Endothelial cell of umbilical vein (primary cell): ENCODE measurements at regions not wholly inside any gene's neighbourhood (a gene's known extent, or its start where the extent isn't known, plus 50 kb on each side); places are given as distances from the start of the nearest gene placed in this dataset.

ENCODE experiments used
- BruUV-seq: library from RNA; stranded (reverse); fragments of 400-500 nt; replicated peaks from 2 replicates; lab custom pipeline; 2021; lab: Mats Ljungman, UMichigan
- CTCF ChIA-PET: fragments of 300-600, 350-600 bp; sonication (Branson Sonifier 250); formaldehyde crosslinking; loops from one replicate; lab custom pipeline; 2021; ENCODE audit warnings: antibody characterized with exemption, inconsistent platforms; lab: Charles Lee
- POLR2A ChIA-PET: fragments of 300-600, 350-600 bp; sonication (Branson Sonifier 250); formaldehyde crosslinking; loops from one replicate; lab custom pipeline; 2021; ENCODE audit warnings: antibody characterized with exemption, inconsistent platforms; lab: Charles Lee
- DNase-seq: peaks from one replicate; pipeline ENCODE4 v3.0.0-alpha.2; 2011; ENCODE audit warnings: low read depth, low spot score
- FAIRE-seq: peaks from 2 replicates; lab custom pipeline; 2011; peaks lifted over from hg19 to GRCh38; lab: Jason Lieb, UNC
- H2AFZ ChIP-seq: 2 replicates; pipeline ENCODE4 v1.6.0; 2012; ENCODE audit warnings: low read depth, low read length, control low read depth, inconsistent platforms
- H3K27ac ChIP-seq: 2 replicates; pipeline ENCODE4 v1.5.1; 2011; ENCODE audit warnings: low read depth, mild to moderate bottlenecking, control low read depth, low read length, moderate library complexity; ENCODE audit not compliant: insufficient read depth
- H3K27me3 ChIP-seq, 2 experiments: 2 replicates each; pipeline versions ENCODE4 v1.6.0 to v1.6.1; 2011; ENCODE audit warnings: low read length in 2 of 2, mixed read lengths in 1 of 2; ENCODE audit not compliant: control insufficient read depth in 2 of 2, insufficient read depth in 2 of 2
- H3K36me3 ChIP-seq, 2 experiments: 2 replicates in 1 of 2; 3 replicates in 1 of 2; pipeline ENCODE4 v1.5.1; 2011; ENCODE audit warnings: low read length in 2 of 2, mild to moderate bottlenecking in 1 of 2, moderate library complexity in 1 of 2; ENCODE audit not compliant: control insufficient read depth in 2 of 2, insufficient read depth in 2 of 2; ENCODE audit errors: extremely low read depth in 1 of 2
- H3K4me1 ChIP-seq: 3 replicates; pipeline ENCODE4 v1.5.1; 2011; ENCODE audit warnings: mild to moderate bottlenecking, low read length; ENCODE audit not compliant: control insufficient read depth, insufficient read depth; ENCODE audit errors: extremely low read depth
- H3K4me2 ChIP-seq: 2 replicates; pipeline ENCODE4 v1.6.1; 2011; ENCODE audit warnings: low read length, control low read depth, mixed read lengths; ENCODE audit not compliant: insufficient read depth
- H3K4me3 ChIP-seq, 3 experiments: fragments of 200-600 bp in 1 of 3; sonication (generic), shearing (Covaris generic) in 1 of 3; replicated peaks in 1 of 3; 2 replicates each; pipeline ENCODE4 v1.5.1; 2011 to 2016; ENCODE audit warnings: control low read depth in 3 of 3, low read length in 3 of 3, mild to moderate bottlenecking in 2 of 3, inconsistent platforms in 1 of 3, low read depth in 1 of 3, moderate library complexity in 1 of 3; ENCODE audit not compliant: insufficient read depth in 1 of 3
- H3K79me2 ChIP-seq: 2 replicates; pipeline ENCODE4 v1.6.0; 2012; ENCODE audit warnings: low read length, inconsistent platforms; ENCODE audit not compliant: control insufficient read depth, insufficient read depth
- H3K9ac ChIP-seq: replicated peaks from 2 replicates; pipeline ENCODE3; 2011; ENCODE audit warnings: low read length, control low read depth; ENCODE audit not compliant: insufficient read depth; ENCODE audit errors: extremely low read depth
- H3K9me1 ChIP-seq: replicated peaks from 3 replicates; pipeline ENCODE4 v1.6.0; 2011; ENCODE audit warnings: mild to moderate bottlenecking, low read length; ENCODE audit not compliant: control insufficient read depth, insufficient read depth; ENCODE audit errors: extremely low read depth
- H3K9me3 ChIP-seq: replicated peaks from 2 replicates; pipeline ENCODE4 v1.5.1; 2012; ENCODE audit warnings: low read length, inconsistent platforms; ENCODE audit not compliant: control insufficient read depth, insufficient read depth
- H4K20me1 ChIP-seq: replicated peaks from 2 replicates; pipeline ENCODE3; 2011; ENCODE audit warnings: mild to moderate bottlenecking, low read length; ENCODE audit not compliant: control insufficient read depth, insufficient read depth; ENCODE audit errors: extremely low read depth
- CTCF ChIP-seq, 2 donors: IDR thresholded peaks; 1 replicate in 1 of 2; 2 replicates in 1 of 2; pipeline ENCODE4 v1.5.1; 2011; ENCODE audit warnings: low read length in 2 of 2, mild to moderate bottlenecking in 2 of 2, moderate library complexity in 2 of 2, control low read depth in 1 of 2, inconsistent platforms in 1 of 2, low read depth in 1 of 2; ENCODE audit not compliant: insufficient read depth in 1 of 2; ENCODE audit errors: extremely low read depth in 1 of 2
- EZH2 ChIP-seq: IDR thresholded peaks from 2 replicates; pipeline ENCODE4 v1.6.1; 2012; ENCODE audit warnings: borderline replicate concordance, low read depth, mild to moderate bottlenecking, moderate library complexity, low read length, inconsistent platforms; ENCODE audit not compliant: severe bottlenecking
- FOS ChIP-seq: IDR thresholded peaks from 2 replicates; pipeline ENCODE4 v1.6.1; 2011; ENCODE audit warnings: mild to moderate bottlenecking, low read length, moderate library complexity, borderline replicate concordance; ENCODE audit not compliant: insufficient read depth
- GATA2 ChIP-seq: IDR thresholded peaks from 2 replicates; pipeline ENCODE4 v1.7.0; 2011; ENCODE audit warnings: low read depth, mild to moderate bottlenecking, moderate library complexity, mixed read lengths, low read length; ENCODE audit not compliant: insufficient read length, insufficient read depth
- JUN ChIP-seq: IDR thresholded peaks from 2 replicates; pipeline ENCODE4 v1.6.1; 2011; ENCODE audit warnings: borderline replicate concordance, low read depth; ENCODE audit not compliant: insufficient read length, insufficient read depth
- MYC ChIP-seq: IDR thresholded peaks from one replicate; pipeline ENCODE4 v1.6.1; 2011; ENCODE audit warnings: mild to moderate bottlenecking, low read depth, low read length
- POLR2A ChIP-seq: IDR thresholded peaks from 2 replicates; pipeline ENCODE4 v1.6.1; 2012; ENCODE audit warnings: low read depth, mild to moderate bottlenecking, control low read depth, low read length
- POLR2AphosphoS5 ChIP-seq: IDR thresholded peaks from 2 replicates; pipeline ENCODE4 v1.6.1; 2012; ENCODE audit warnings: low read depth, mild to moderate bottlenecking, control low read depth, low read length, moderate library complexity; ENCODE audit not compliant: insufficient read depth
- dilution Hi-C: fragments of 300-500 bp; cut with MboI; formaldehyde crosslinking; loops from one replicate; pipeline ENCODE4 v1.15.0; 2019; ENCODE audit warnings: low sequenced_read_pairs; ENCODE audit not compliant: extremely low pct_ligation_motif_present
- intact Hi-C: fragments of 100-400 bp; cut with micrococcal nuclease; formaldehyde crosslinking; loops from one replicate; pipeline ENCODE4 v1.10.0; 2022
- TF ChIP-seq, protein P1 (sequence below): IDR thresholded peaks from 2 replicates; pipeline ENCODE4 v1.6.1; 2011; ENCODE audit not compliant: insufficient read depth, insufficient read length

DNA sequence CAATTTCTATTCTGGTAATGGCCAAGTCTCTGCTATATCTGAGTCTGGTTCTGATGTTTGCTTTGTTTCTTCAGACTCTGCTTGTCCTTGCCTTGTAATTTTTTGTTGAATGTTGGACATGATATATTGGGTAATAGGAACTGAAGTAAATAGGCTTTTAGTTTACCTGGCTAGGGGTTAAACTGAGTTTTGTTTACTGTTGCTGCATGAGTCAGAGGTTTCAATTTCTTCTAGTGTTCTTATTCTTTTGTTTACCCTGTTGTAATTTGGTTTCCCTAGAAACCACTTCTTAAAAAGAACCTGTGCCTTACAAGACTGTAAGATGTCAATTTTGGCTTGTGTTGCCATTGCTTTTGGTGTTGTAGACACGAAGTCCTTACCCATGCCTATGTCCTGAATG is 285.0 kb upstream of the KCNH7 start:
- intact Hi-C loops, result no loop called here
- no peaks in the 10 kb centered on the region for H3K36me3 ChIP-seq
- no peaks in the 10 kb centered on the region for H3K9me3 ChIP-seq
- H3K27me3 ChIP-seq, result no peaks in the 10 kb centered on the region
- no peaks in the 10 kb centered on the region for H3K79me2 ChIP-seq
- H2AFZ ChIP-seq, result no peak overlapping the region
- dilution Hi-C loops, result no loop called here
- no peaks in the 10 kb centered on the region for H3K4me1 ChIP-seq
- ChIA-PET POLR2A (no interaction called here), CTCF (no interaction called here)
- FAIRE-seq (no peak), DNase-seq (no peak)
- no peaks in the 10 kb centered on the region for H4K20me1 ChIP-seq
- BruUV-seq, result no TSS peak
- TF ChIP-seq FOS (no peak), POLR2AphosphoS5 (no peak), CTCF (IDR thresholded peaks at IDR 0.05; ENCODE audit: extremely low read depth in 1 of 2, insufficient read depth in 1 of 2, low read depth in 1 of 2, low read length in 2 of 2) (no peak), MYC (no peak), JUN (no peak), EZH2 (no peak), GATA2 (no peak), POLR2A (no peak)
- TF ChIP-seq, protein P1, sequence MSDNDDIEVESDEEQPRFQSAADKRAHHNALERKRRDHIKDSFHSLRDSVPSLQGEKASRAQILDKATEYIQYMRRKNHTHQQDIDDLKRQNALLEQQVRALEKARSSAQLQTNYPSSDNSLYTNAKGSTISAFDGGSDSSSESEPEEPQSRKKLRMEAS, result no peak
- no peaks in the 10 kb centered on the region for H3K9me1 ChIP-seq
- H3K9ac ChIP-seq, result no peak overlapping the region
- H3K4me3 ChIP-seq, result no peak overlapping the region
- no peak overlapping the region for H3K27ac ChIP-seq
- no peak overlapping the region for H3K4me2 ChIP-seq
